SU-DHL-6 (cell line): ENCODE measurements at regions not wholly inside any gene's neighbourhood (a gene's known extent, or its start where the extent isn't known, plus 50 kb on each side); places are given as distances from the start of the nearest gene placed in this dataset.

Source experiments
- CTCF ChIP-seq: fragments of 200-600 bp; sonication (generic); IDR thresholded peaks from one replicate; pipeline ENCODE4 v1.5.1; 2017; ENCODE audit warnings: antibody characterized with exemption, mild to moderate bottlenecking, low read length, moderate library complexity; ENCODE audit not compliant: insufficient read depth, poor library complexity, severe bottlenecking
- EZH2phosphoT487 ChIP-seq: fragments of 200-600 bp; sonication (generic), shearing (Covaris generic); conservative IDR thresholded peaks from 2 replicates; pipeline ENCODE4 v1.6.1; 2018; ENCODE audit warnings: mild to moderate bottlenecking, antibody characterized with exemption, low read length, moderate library complexity, mixed read lengths

GRCh38 chr16:51713502-51713901, 562.4 kb upstream of the SALL1 start:
- TF ChIP-seq CTCF (no peak), EZH2phosphoT487 (no peak)
